Lung microvascular endothelial cell (primary cell): ENCODE measurements at regions not wholly inside any gene's neighbourhood (a gene's known extent, or its start where the extent isn't known, plus 50 kb on each side); places are given as distances from the start of the nearest gene placed in this dataset.

Source experiments
- DNase-seq, 2 donors: peaks; one replicate each; pipeline versions ENCODE4 v3.0.0 to v3.0.0-alpha.2; 2010; ENCODE audit warnings: low read depth in 2 of 2

DNA sequence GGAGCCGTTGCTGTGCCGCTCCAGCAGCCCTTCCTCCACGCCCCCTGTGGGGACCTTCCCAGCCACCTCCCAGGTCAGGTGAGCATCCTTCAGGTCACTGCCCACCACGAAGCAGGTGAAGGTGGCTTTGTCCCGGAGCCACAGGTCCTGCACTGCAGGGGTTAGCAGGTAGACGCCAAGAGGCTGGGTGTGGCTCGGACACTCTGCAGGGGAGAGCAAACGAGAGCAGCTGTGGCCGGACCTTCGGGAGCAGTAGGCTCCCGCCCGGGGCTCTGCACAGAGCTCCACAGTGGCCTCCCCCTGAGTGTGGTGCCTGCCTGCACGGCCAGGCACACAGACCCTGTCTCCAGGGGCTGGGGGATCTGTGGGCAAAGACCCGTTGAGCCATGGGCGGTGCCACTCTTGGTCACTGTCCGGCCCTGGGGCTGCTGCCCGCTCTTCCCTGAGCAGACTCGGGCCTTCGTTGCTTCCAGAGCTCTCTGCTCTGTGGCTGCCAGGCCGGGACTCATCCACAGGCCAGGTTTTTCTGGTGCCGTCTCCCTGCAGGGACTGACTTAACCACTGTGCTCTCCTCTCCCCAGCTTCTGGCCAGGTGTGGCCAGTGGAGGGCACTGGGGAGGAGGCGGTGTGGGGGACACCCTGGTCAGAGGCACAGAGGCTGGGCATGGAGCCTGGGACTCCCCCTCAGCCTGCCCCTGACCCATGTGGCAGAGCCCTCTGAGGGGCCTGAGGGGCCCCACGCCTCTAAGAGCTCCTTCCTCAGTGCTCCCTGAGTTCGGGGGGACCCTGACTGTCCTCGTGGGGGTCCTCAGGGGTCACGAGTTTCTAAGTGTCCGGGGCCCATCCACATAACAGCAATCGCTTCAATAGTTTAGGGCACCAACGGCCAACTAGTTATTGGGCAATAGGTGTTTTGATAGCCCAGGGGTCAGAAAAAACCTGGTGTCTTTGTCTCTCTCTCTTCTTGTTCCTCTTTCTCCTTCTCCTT, 314.9 kb downstream of the TMEM121 start:
- DNase-seq: no peak

GRCh38 chr14:105842105-105842504, 315.7 kb downstream of the TMEM121 start:
- DNase-seq: no peak

- no peak for DNase-seq
Measured at GRCh38 chr14:105843444-105844046, 317.2 kb downstream of the TMEM121 start.

GRCh38 chr14:105844047-105844630, 317.8 kb downstream of the TMEM121 start:
- no peak for DNase-seq

DNA sequence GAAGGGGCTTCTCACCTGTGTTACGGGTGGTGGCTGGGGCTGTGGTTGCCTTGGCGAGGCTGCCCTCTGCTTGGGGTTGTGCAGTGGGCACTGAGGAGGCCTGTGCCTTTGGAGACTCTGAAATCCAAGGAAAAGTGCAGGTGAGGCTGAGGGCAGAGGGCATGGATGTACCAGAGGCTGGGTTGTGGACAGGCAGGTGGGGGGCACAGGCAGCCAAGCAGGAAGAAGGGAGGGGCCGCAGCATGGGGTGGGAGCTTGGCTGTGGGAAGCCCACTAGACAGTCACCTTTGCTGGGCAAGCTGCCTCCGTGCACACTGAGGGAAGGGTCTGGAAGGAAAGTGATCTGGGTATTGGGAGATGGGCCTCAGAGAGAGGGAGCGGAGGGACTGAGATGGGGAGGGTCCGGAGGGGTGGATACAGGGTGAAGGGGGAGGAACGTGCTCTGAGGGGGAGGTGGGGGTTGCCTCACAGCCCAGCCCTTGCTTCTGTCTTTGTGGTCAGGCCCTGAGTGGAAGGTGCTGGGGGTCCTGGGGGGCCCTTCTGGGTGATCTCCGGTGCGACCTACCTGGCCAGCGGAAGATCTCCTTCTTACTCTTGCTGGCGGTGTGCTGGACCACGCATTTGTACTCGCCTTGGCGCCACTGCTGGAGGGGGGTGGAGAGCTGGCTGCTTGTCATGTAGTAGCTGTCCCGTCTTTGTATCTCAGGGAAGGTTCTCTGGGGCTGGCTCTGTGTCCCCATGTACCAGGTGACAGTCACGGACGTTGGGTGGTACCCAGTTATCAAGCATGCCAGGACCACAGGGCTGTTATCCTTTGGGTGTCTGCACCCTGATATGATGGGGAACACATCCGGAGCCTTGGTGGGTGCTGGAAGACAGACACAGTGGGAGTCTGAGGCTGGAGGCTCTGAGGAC, 318.7 kb downstream of the TMEM121 start:
- DNase-seq: no peak

GRCh38 chr14:105845725-105846309, 319.4 kb downstream of the TMEM121 start:
- DNase-seq: no peak

DNA sequence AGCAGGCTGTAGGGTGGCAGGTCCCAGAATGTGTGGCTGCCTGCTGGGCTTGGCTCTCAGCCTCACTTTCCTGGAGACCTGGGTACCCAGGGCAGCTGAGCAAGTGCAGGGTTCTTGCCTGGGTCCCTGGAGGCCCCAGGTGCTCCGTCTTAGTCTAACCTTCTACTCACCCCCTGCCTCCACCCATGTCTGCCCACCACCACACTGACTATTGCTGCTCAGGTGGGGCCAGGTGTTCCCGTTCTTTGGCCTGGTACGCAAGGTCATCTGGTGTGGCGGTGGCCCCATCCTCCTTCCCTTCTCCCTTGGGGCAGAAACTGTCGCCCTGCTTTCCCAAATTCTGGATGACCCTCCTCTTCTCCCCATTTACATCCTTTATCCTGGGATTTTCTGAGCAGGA, 319.9 kb downstream of the TMEM121 start:
- no peak for DNase-seq

DNA sequence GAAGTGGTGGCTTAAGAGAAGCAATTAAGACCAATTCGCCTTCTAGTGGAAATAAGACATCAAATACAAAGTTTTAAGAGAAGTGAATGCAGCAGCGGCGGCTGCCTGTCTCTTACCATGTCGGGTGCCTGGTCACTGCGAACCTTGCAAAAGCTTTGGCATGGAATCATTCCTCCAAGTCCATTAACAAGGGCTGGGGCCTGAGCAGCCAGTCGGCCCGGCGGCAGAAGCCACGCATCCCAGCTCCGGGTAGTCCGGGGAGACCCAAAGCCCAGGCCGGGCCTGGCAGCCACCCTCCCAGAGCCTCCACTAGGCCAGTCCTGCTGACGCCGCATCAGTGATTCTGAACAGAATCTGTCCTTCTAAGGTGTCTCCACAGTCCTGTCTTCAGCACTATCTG, 321.0 kb downstream of the TMEM121 start:
- DNase-seq: no peak

DNA sequence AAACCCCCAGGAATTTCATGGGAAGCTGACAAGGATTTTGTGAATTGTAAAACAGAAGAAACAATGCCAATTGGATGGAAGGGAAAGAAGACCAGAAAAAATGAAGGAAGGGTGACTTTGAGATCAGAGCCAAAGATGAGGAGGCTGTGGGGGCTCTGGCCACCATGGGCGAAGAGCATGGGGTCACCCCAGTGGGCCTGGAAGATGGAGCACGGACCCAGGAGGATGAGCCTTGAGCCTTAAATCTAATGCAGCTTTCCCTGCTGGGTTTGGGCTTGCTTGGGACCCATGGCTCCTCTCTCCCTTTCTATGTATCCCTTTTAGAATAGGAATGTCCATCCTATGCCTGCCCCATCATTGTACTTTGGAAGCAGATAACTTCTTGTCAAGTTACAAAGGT, 322.2 kb downstream of the TMEM121 start:
- DNase-seq: no peak

DNA sequence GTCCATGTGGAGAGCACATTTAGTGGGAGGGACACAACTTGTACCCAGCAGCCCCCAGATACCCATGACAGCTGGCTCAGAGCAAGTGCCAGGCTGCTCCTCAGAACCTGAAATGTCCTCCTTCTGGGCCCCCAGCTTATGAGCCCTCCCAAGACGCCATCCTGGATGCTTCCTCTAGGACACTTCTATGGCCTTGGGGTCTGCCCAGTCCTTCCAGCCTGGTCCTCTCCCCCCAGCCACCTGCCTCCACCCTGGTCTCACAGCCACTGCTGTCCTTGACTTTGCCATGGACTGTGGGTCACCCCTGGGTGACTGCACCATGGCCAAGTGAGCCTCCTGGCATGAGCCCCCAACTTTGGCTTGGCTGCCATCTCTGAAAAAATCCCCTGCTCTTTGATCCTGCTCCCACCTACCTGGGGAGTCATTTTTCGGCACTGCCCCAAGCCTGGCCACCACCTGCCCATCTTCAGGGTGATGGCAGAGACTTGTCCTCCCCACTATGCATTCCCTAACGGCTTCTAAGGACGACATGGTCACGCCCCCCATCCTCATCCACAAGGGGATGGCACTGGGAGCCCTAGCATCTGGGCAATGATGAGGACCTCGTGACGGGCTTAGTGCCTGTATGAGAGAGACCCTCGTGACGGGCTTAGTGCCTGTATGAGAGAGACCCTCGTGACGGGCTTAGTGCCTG, 323.7 kb downstream of the TMEM121 start:
- no peak for DNase-seq

- no peak for DNase-seq
Measured at GRCh38 chr14:105850853-105851581, 324.6 kb downstream of the TMEM121 start.

GRCh38 chr14:105851716-105852377, 325.5 kb downstream of the TMEM121 start:
- no peak for DNase-seq

- no peak for DNase-seq
Measured at GRCh38 chr14:105852378-105853088, 326.1 kb downstream of the TMEM121 start.

GRCh38 chr14:105853089-105853906, 326.9 kb downstream of the TMEM121 start:
- DNase-seq: no peak

GRCh38 chr14:105853907-105854599, 327.7 kb downstream of the TMEM121 start:
- DNase-seq: no peak

DNA sequence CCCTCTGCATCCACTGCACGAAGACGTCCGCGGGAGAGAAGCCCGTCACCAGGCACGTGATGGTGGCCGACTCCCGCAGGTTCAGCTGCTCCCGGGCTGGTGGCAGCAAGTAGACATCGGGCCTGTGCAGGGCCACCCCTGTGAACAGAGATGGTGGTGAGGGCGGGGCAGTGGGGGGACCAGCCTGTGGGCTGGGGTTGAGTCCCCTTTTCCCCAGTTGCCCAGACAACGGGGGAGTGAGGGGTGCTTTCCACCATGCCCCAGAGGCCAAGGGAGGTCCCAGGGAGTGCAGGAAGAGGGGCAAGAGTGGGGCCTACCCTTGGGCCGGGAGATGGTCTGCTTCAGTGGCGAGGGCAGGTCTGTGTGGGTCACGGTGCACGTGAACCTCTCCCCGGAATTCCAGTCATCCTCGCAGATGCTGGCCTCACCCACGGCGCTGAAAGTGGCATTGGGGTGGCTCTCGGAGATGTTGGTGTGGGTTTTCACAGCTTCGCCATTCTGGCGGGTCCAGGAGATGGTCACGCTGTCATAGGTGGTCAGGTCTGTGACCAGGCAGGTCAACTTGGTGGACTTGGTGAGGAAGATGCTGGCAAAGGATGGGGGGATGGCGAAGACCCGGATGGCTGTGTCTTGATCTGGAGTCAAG, 328.3 kb downstream of the TMEM121 start:
- DNase-seq: no peak
